C4-2B (cell line): ENCODE measurements at regions not wholly inside any gene's neighbourhood (a gene's known extent, or its start where the extent isn't known, plus 50 kb on each side); places are given as distances from the start of the nearest gene placed in this dataset.

Experiments used
- CTCF ChIP-seq: fragments of 450-650 bp; conservative IDR thresholded peaks from 2 replicates; pipeline ENCODE4 v1.5.1; 2017; ENCODE audit warnings: mild to moderate bottlenecking
- ZFX ChIP-seq: fragments of 450-650 bp; IDR thresholded peaks from 2 replicates; pipeline ENCODE4 v1.6.1; 2017

- TF ChIP-seq CTCF, result no peak
- TF ChIP-seq ZFX, result 0 out of 2 replicates have a peak, but pooled peaks have one; percentile 10
Observed at GRCh38 chr3:127475975-127476705, 114.4 kb downstream of the TPRA1 start.
